GM23248 (cell line): ENCODE measurements at regions not wholly inside any gene's neighbourhood (a gene's known extent, or its start where the extent isn't known, plus 50 kb on each side); places are given as distances from the start of the nearest gene placed in this dataset.
A peak's percentile ranks its signal among the peaks of the same experiment; 100 is the strongest.
"Not testable (repeated sequence)": the region's sequence is repeated elsewhere in the genome, so short reads cannot be mapped to it uniquely, and the experiment has no call there.

ENCODE experiments used
- DNase-seq: peaks from one replicate; pipeline ENCODE4 v3.0.0-alpha.2; 2015
- H2AFZ ChIP-seq: fragments of 200-600 bp; sonication (generic); 2 replicates; pipeline ENCODE4 v1.6.1; 2016; ENCODE audit warnings: antibody characterized with exemption
- H3F3A ChIP-seq: fragments of 200-600 bp; sonication (generic); 2 replicates; pipeline ENCODE4 v1.6.1; 2016; ENCODE audit warnings: mild to moderate bottlenecking, antibody characterized with exemption, mixed run types; ENCODE audit not compliant: insufficient read depth
- H3K27ac ChIP-seq: fragments of 200-600 bp; sonication (generic); 2 replicates; pipeline ENCODE4 v1.5.1; 2016; ENCODE audit warnings: mild to moderate bottlenecking
- H3K27me3 ChIP-seq: fragments of 200-600 bp; sonication (generic); replicated peaks from 2 replicates; pipeline ENCODE4 v1.6.1; 2016; ENCODE audit warnings: mild to moderate bottlenecking; ENCODE audit not compliant: insufficient read depth
- H3K36me3 ChIP-seq: fragments of 200-600 bp; sonication (generic); 2 replicates; pipeline ENCODE4 v1.6.1; 2016; ENCODE audit warnings: low read depth, mild to moderate bottlenecking
- H3K4me1 ChIP-seq: fragments of 200-600 bp; sonication (generic); 2 replicates; pipeline ENCODE4 v1.6.1; 2016; ENCODE audit warnings: mild to moderate bottlenecking; ENCODE audit not compliant: insufficient read depth
- H3K4me2 ChIP-seq: fragments of 200-600 bp; sonication (generic); one replicate; pipeline ENCODE4 v1.6.1; 2016; ENCODE audit warnings: mild to moderate bottlenecking; ENCODE audit not compliant: unreplicated experiment
- H3K4me3 ChIP-seq: fragments of 200-600 bp; sonication (generic); 2 replicates; pipeline ENCODE4 v1.5.1; 2016; ENCODE audit warnings: mild to moderate bottlenecking
- H3K79me2 ChIP-seq: fragments of 200-600 bp; sonication (generic); 2 replicates; pipeline ENCODE4 v1.6.1; 2016; ENCODE audit warnings: mild to moderate bottlenecking; ENCODE audit not compliant: insufficient read depth
- H3K9ac ChIP-seq: fragments of 200-600 bp; sonication (generic); 2 replicates; pipeline ENCODE4 v1.6.1; 2016; ENCODE audit warnings: mild to moderate bottlenecking
- H3K9me2 ChIP-seq: fragments of 200-600 bp; sonication (generic); 2 replicates; pipeline ENCODE4 v1.6.1; 2016; ENCODE audit warnings: mixed run types, mild to moderate bottlenecking, moderate library complexity; ENCODE audit not compliant: insufficient read depth
- H3K9me3 ChIP-seq: fragments of 200-600 bp; sonication (generic); one replicate; pipeline ENCODE4 v1.6.1; 2017; ENCODE audit warnings: low read depth
- H4K20me1 ChIP-seq: fragments of 200-600 bp; sonication (generic); 2 replicates; pipeline ENCODE4 v1.6.0; 2016; ENCODE audit not compliant: insufficient read depth
- EZH2 ChIP-seq: fragments of 200-600 bp; sonication (generic); IDR thresholded peaks from 2 replicates; pipeline ENCODE4 v1.6.1; 2018; ENCODE audit warnings: antibody characterized with exemption, mild to moderate bottlenecking; ENCODE audit not compliant: insufficient read depth, poor library complexity, severe bottlenecking
- EZH2phosphoT487 ChIP-seq: fragments of 200-600 bp; sonication (generic); IDR thresholded peaks from 2 replicates; pipeline ENCODE4 v1.6.1; 2018; ENCODE audit warnings: antibody characterized with exemption, moderate library complexity, mild to moderate bottlenecking, low read depth; ENCODE audit not compliant: insufficient read depth
- WGBS, 2 experiments: methylation state at CpG; one replicate each; pipeline ENCODE4 v1.1.6; 2015 to 2017; ENCODE audit warnings: low lambda C conversion rate in 2 of 2, low coverage in 1 of 2; ENCODE audit errors: missing lambda C conversion rate in 2 of 2; 5-methylcytosine and 5-hydroxymethylcytosine counted together
- in situ Hi-C: fragments of 300-500 bp; cut with MboI; formaldehyde crosslinking; loops from 2 replicates; pipeline ENCODE4 v1.15.0; 2020

DNA sequence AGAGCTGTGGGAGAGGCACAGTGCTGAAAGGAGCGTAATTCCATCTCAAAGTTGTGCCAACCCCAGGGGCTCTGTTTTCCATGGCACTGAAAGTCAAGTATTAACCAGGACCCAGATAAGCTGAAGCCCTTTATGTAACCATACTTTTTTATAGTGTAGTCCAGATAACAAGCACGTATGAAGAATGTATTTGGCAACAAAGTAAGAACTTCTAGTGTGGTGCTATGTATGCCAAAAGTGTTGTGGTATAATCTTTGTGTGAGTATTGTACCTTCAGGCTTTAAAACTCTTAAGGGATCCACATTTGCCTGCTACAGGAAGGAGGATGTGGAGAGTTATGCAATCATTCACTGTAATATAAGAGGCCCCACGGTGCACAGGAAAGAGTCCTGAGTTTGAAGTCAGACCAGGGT is 129.4 kb downstream of the IBTK start:
- Histone ChIP-seq H2AFZ (no peak overlapping the region), H3K9me2 (no peaks in the 10 kb centered on the region; the same call in 1 of the 2 replicates), H3K4me3 (no peak overlapping the region), H3K27me3 (no peaks in the 10 kb centered on the region), H3K27ac (no peak overlapping the region), H3K36me3 (no peaks in the 10 kb centered on the region), H3K4me2 (no peak overlapping the region), H3K79me2 (no peaks in the 10 kb centered on the region), H4K20me1 (no peaks in the 10 kb centered on the region), H3K9me3 (no peaks in the 10 kb centered on the region), H3K4me1 (no peaks in the 10 kb centered on the region), H3K9ac (no peak overlapping the region), H3F3A (no peaks in the 10 kb centered on the region)
- in situ Hi-C loops = no loop called here
- 61 to 63% methylated on average over 3 of the region's 3 CpGs for WGBS, 2 experiments
- TF ChIP-seq EZH2phosphoT487 (no peak), EZH2 (no peak)
- DNase-seq = peak; percentile 1

DNA sequence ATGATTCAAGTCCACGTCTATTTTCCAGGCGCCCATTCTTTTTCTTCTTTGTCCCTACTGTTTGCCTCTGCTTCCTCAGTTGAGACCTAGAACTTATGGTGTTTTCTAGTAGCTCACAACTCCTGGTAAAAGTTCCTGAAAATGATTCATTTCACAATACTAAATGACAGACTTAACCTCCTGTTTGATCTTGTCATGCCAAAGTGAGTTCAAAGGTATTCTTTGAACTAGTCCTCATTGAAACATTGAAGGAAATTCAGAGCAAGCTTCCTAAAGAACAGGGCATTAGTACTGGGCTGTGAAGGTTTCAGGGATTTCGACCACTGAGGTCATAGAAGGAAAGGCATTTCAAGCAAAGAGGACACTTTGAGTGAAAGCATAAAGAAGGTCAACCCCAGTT is 132.8 kb downstream of the IBTK start:
- Histone ChIP-seq H3K9me3 (no peaks in the 10 kb centered on the region), H2AFZ (no peak overlapping the region), H3K4me1 (no peaks in the 10 kb centered on the region), H3K36me3 (no peaks in the 10 kb centered on the region), H3K27me3 (no peaks in the 10 kb centered on the region), H3K9me2 (no peaks in the 10 kb centered on the region; the same call in 1 of the 2 replicates), H3K27ac (no peak overlapping the region), H3F3A (no peaks in the 10 kb centered on the region), H3K79me2 (no peaks in the 10 kb centered on the region), H3K9ac (no peak overlapping the region), H3K4me3 (no peak overlapping the region), H4K20me1 (no peaks in the 10 kb centered on the region; the same call in 1 of the 2 replicates), H3K4me2 (no peak overlapping the region)
- no peak for DNase-seq
- in situ Hi-C loops = no loop called here
- WGBS, 2 experiments = 87 to 89% methylated on average over 3 of the region's 3 CpGs
- TF ChIP-seq EZH2phosphoT487 (no peak), EZH2 (no peak)

DNA sequence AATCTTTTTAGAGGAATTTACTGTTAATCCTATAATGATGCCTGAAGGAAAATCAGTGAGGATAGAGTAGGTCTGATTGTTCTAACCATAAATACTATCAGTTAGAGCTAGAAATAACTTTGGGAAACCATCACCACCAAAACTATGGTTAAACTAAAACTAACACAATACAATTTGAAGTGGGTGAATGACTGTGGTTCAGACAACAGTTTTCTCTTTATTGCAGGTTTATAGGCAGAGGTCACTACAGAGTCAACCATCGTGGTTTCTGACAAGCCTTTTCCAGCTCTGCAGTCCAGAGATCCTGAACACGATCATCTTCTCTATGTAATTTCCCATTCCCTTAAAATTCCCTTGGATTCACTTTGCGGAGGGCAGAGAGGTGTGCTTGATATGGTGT is 134.3 kb downstream of the IBTK start:
- Histone ChIP-seq H3K4me3 (no peak overlapping the region), H3K79me2 (no peaks in the 10 kb centered on the region), H3K27me3 (no peaks in the 10 kb centered on the region), H3K9me3 (no peaks in the 10 kb centered on the region), H3K9ac (no peak overlapping the region), H2AFZ (no peak overlapping the region), H3K4me2 (no peak overlapping the region), H3K27ac (no peak overlapping the region), H3K9me2 (no peaks in the 10 kb centered on the region; the same call in 1 of the 2 replicates), H3F3A (no peaks in the 10 kb centered on the region), H3K4me1 (no peaks in the 10 kb centered on the region), H3K36me3 (no peaks in the 10 kb centered on the region), H4K20me1 (no peaks in the 10 kb centered on the region; the same call in 1 of the 2 replicates)
- 93% methylated on average over 3 of the region's 3 CpGs for WGBS, 2 experiments
- no peak for TF ChIP-seq EZH2
- DNase-seq = no peak
- in situ Hi-C loops = no loop called here

DNA sequence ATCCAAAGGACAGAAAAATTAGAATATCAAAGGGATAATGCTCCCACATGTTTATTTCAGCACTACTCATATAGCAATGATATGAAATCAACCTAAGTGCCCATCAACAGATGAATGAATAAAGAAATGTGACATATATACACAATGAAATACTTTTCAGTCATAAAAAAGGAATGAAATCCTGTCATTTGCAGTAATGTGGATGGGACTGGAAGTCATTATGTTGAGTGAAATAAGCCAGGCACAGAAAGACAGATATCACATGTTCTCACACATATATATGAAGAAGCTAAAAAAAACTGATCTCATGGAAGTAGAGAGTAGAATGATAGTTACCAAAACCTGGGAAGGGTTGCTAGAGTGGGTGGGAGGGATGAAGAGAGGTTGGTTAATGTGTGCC is 135.7 kb downstream of the IBTK start:
- Histone ChIP-seq H3K9me3 (no peaks in the 10 kb centered on the region), H3K36me3 (no peaks in the 10 kb centered on the region), H3K4me1 (no peaks in the 10 kb centered on the region), H3K9me2 (no peaks in the 10 kb centered on the region; the same call in 1 of the 2 replicates), H3K4me2 (no peak overlapping the region), H3K4me3 (no peak overlapping the region), H3F3A (no peaks in the 10 kb centered on the region), H2AFZ (no peak overlapping the region), H3K27ac (no peak overlapping the region), H3K79me2 (no peaks in the 10 kb centered on the region), H3K9ac (no peak overlapping the region), H3K27me3 (no peaks in the 10 kb centered on the region), H4K20me1 (no peaks in the 10 kb centered on the region; the same call in 1 of the 2 replicates)
- DNase-seq = no peak
- TF ChIP-seq EZH2 (no peak), EZH2phosphoT487 (no peak)
- in situ Hi-C loops = no loop called here

DNA sequence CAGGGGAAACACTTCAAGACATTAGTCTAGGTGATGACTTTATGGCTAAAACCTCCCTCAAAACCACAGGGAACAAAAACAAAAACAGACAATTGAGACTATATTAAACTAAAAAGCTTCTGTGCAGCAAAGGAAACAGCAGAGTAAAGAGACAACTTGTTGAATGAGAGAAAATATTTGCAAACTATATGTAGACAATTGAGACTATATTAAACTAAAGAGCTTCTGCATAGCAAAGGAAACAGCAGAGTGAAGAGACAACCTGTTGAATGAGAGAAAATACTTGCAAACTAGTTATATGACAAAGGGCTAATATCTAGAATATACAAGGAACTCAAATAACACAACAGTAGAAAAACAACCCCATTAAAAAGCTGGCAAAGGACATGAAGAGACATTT is 136.4 kb downstream of the IBTK start:
- H3K27me3 ChIP-seq = no peaks in the 10 kb centered on the region
- no peak overlapping the region for H3K27ac ChIP-seq
- no peaks in the 10 kb centered on the region for H3K4me1 ChIP-seq
- H2AFZ ChIP-seq = no peak overlapping the region
- H3K9ac ChIP-seq = no peak overlapping the region
- H3K79me2 ChIP-seq = no peaks in the 10 kb centered on the region
- TF ChIP-seq EZH2 (no peak), EZH2phosphoT487 (no peak)
- no peak for DNase-seq
- no peaks in the 10 kb centered on the region for H3K36me3 ChIP-seq
- H3K9me2 ChIP-seq = no peaks in the 10 kb centered on the region; the same call in 1 of the 2 replicates
- H3F3A ChIP-seq = no peaks in the 10 kb centered on the region
- H3K4me3 ChIP-seq = no peak overlapping the region
- no peak overlapping the region for H3K4me2 ChIP-seq
- no peaks in the 10 kb centered on the region for H3K9me3 ChIP-seq
- H4K20me1 ChIP-seq = no peaks in the 10 kb centered on the region; the same call in 1 of the 2 replicates
- in situ Hi-C loops = no loop called here

DNA sequence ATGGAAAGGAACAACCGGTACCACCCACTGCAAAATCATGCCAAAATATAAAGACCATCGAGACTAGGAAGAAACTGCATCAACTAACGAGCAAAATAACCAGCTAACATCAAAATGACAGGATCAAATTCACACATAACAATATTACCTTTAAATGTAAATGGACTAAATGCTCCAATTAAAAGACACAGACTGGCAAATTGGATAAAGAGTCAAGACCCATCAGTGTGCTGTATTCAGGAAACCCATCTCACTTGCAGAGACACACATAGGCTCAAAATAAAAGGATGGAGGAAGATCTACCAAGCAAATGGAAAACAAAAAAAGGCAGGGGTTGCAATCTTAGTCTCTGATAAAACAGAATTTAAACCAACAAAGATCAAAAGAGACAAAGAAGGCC is 144.4 kb downstream of the IBTK start:
- H3K4me2 ChIP-seq, H3K9me2 ChIP-seq, H3K4me3 ChIP-seq, H3K79me2 ChIP-seq, H3K27ac ChIP-seq, H2AFZ ChIP-seq, H3K4me1 ChIP-seq, H3K27me3 ChIP-seq, DNase-seq, H3K9ac ChIP-seq, H4K20me1 ChIP-seq, H3K9me3 ChIP-seq, in situ Hi-C loops, H3F3A ChIP-seq, H3K36me3 ChIP-seq: not testable (repeated sequence)
- WGBS, 2 experiments = 81 to 90% methylated on average over 3 of the region's 3 CpGs

DNA sequence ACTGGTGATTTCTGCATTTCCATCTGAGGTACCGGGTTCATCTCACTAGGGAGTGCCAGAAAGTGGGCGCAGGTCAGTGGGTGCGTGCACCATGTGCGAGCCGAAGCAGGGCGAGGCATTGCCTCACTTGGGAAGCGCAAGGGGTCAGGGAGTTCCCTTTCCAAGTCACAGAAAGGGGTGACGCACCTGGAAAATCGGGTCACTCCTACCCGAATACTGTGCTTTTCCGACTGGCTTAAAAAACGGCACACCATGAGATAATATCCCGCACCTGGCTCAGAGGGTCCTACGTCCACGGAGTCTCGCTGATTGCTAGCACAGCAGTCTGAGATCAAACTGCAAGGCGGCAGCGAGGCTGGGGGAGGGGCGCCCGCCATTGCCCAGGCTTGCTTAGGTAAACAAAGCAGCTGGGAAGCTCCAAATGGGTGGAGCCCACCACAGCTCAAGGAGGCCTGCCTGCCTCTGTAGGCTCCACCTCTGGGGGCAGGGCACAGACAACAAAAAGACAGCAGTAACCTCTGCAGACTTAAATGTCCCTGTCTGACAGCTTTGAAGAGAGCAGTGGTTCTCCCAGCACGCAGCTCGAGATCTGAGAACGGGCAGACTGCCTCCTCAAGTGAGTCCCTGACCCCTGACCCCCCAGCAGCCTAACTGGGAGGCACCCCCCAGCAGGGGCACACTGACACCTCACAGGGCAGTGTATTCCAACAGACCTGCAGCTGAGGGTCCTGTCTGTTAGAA is 146.0 kb downstream of the IBTK start:
- in situ Hi-C loops, H2AFZ ChIP-seq, H3K9me3 ChIP-seq, H3K27ac ChIP-seq, H3K9ac ChIP-seq, H3K9me2 ChIP-seq, H3K4me1 ChIP-seq, H3K4me2 ChIP-seq, H3K79me2 ChIP-seq, H3K4me3 ChIP-seq, H4K20me1 ChIP-seq, H3K27me3 ChIP-seq, H3K36me3 ChIP-seq, H3F3A ChIP-seq, DNase-seq: not testable (repeated sequence)
- WGBS, 2 experiments = 85% methylated on average over 23 of the region's 23 CpGs
